ENCODE measurements at regions not wholly inside any gene's neighbourhood (a gene's known extent, or its start where the extent isn't known, plus 50 kb on each side); places are given as distances from the start of the nearest gene placed in this dataset.

GRCh38 chr9:73684601-73685000, 532.9 kb downstream of the ANXA1 start:
- TF ChIP-seq CTCF (conservative IDR thresholded peaks at IDR 0.05; ENCODE audit: low read length), result no peak
- TF ChIP-seq EZH2phosphoT487 (IDR thresholded peaks at IDR 0.05; ENCODE audit: borderline replicate concordance), result no peak

Data from Loucy (cell line).